NB4 (cell line): ENCODE measurements at regions not wholly inside any gene's neighbourhood (a gene's known extent, or its start where the extent isn't known, plus 50 kb on each side); places are given as distances from the start of the nearest gene placed in this dataset.

ENCODE experiments used
- MYC ChIP-seq: IDR thresholded peaks from 2 replicates; pipeline ENCODE4 v1.6.1; 2011; ENCODE audit warnings: low read depth, low read length
- POLR2A ChIP-seq: IDR thresholded peaks from 2 replicates; pipeline ENCODE4 v1.6.1; 2011; ENCODE audit warnings: mild to moderate bottlenecking; ENCODE audit not compliant: insufficient read length; ENCODE audit errors: extremely low read depth
- TF ChIP-seq, protein P1 (sequence below): IDR thresholded peaks from one replicate; pipeline ENCODE4 v1.5.1; 2012; ENCODE audit warnings: low read depth, low read length
- TF ChIP-seq, protein P2 (sequence below): IDR thresholded peaks from 2 replicates; pipeline ENCODE4 v1.6.1; 2011; ENCODE audit warnings: low read depth, low read length

DNA sequence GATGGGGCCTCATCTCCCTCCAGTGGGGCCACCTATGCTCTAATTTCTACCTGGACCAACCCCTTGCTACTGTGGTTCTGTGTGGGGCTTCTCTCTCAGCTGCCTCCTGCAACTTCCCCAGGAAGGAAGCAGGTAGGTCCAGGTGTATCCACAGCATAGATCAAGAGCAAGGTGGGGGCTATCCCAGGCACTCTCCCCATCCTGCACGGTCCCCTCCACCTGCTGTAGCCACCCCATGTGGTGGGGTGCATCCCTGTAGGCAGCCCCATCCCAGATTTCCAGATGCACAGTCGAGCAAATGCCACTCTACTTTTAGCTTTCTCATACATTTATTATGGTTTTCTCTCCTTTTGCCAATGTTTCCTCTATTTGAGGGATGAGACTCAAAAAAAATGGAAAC, 156.1 kb downstream of the FBXO15 start:
- TF ChIP-seq, protein P1, sequence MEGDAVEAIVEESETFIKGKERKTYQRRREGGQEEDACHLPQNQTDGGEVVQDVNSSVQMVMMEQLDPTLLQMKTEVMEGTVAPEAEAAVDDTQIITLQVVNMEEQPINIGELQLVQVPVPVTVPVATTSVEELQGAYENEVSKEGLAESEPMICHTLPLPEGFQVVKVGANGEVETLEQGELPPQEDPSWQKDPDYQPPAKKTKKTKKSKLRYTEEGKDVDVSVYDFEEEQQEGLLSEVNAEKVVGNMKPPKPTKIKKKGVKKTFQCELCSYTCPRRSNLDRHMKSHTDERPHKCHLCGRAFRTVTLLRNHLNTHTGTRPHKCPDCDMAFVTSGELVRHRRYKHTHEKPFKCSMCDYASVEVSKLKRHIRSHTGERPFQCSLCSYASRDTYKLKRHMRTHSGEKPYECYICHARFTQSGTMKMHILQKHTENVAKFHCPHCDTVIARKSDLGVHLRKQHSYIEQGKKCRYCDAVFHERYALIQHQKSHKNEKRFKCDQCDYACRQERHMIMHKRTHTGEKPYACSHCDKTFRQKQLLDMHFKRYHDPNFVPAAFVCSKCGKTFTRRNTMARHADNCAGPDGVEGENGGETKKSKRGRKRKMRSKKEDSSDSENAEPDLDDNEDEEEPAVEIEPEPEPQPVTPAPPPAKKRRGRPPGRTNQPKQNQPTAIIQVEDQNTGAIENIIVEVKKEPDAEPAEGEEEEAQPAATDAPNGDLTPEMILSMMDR, result no peak
- TF ChIP-seq MYC (no peak), POLR2A (no peak)
- TF ChIP-seq, protein P2, sequence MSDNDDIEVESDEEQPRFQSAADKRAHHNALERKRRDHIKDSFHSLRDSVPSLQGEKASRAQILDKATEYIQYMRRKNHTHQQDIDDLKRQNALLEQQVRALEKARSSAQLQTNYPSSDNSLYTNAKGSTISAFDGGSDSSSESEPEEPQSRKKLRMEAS, result no peak
